NAMALWA (cell line): ENCODE measurements at regions not wholly inside any gene's neighbourhood (a gene's known extent, or its start where the extent isn't known, plus 50 kb on each side); places are given as distances from the start of the nearest gene placed in this dataset.
"Not testable (repeated sequence)": the region's sequence is repeated elsewhere in the genome, so short reads cannot be mapped to it uniquely, and the experiment has no call there.

ENCODE experiments used
- DNase-seq: peaks from one replicate; pipeline ENCODE4 v3.0.0-alpha.2; 2015; ENCODE audit warnings: low spot score

- no peak for DNase-seq
Measured at GRCh38 chr6:130715058-130715457, 112.1 kb upstream of the SMLR1 start.

- DNase-seq: no peak
Measured at GRCh38 chr6:130716466-130716865, 110.7 kb upstream of the SMLR1 start.

GRCh38 chr6:130717657-130718056, 109.5 kb upstream of the SMLR1 start:
- DNase-seq: no peak

GRCh38 chr6:130720076-130720715, 107.0 kb upstream of the SMLR1 start:
- DNase-seq: no peak

GRCh38 chr6:130724089-130724488, 103.1 kb upstream of the SMLR1 start:
- no peak for DNase-seq

- DNase-seq: no peak
Measured at GRCh38 chr6:130725551-130725950, 101.7 kb upstream of the SMLR1 start.

GRCh38 chr6:130728064-130728463, 99.1 kb upstream of the SMLR1 start:
- not testable (repeated sequence) for DNase-seq

GRCh38 chr6:130730600-130730999, 96.6 kb upstream of the SMLR1 start:
- DNase-seq: no peak

- DNase-seq: no peak
Measured at GRCh38 chr6:130734161-130734560, 93.0 kb upstream of the SMLR1 start.

- no peak for DNase-seq
Measured at GRCh38 chr6:130740308-130740707, 86.9 kb upstream of the SMLR1 start.

GRCh38 chr6:130742131-130742681, 85.0 kb upstream of the SMLR1 start:
- DNase-seq: no peak

- no peak for DNase-seq
Measured at GRCh38 chr6:130743175-130743574, 84.0 kb upstream of the SMLR1 start.

- no peak for DNase-seq
Measured at GRCh38 chr6:130744576-130745366, 82.4 kb upstream of the SMLR1 start.

GRCh38 chr6:130748041-130748440, 79.2 kb upstream of the SMLR1 start:
- DNase-seq: no peak

- DNase-seq: peak; percentile 28
Measured at GRCh38 chr6:130749402-130749801, 77.8 kb upstream of the SMLR1 start.

GRCh38 chr6:130752267-130752666, 74.9 kb upstream of the SMLR1 start:
- DNase-seq: no peak

- DNase-seq: no peak
Measured at GRCh38 chr6:130754786-130755367, 72.3 kb upstream of the SMLR1 start.

- DNase-seq: no peak
Measured at GRCh38 chr6:130755368-130756034, 71.7 kb upstream of the SMLR1 start.

- no peak for DNase-seq
Measured at GRCh38 chr6:130756824-130757223, 70.4 kb upstream of the SMLR1 start.

GRCh38 chr6:130758813-130759212, 68.4 kb upstream of the SMLR1 start:
- no peak for DNase-seq

GRCh38 chr6:130760006-130760405, 67.2 kb upstream of the SMLR1 start:
- peak; percentile 10 for DNase-seq

- no peak for DNase-seq
Measured at GRCh38 chr6:130761286-130761685, 65.9 kb upstream of the SMLR1 start.
